ENCODE measurements at regions not wholly inside any gene's neighbourhood (a gene's known extent, or its start where the extent isn't known, plus 50 kb on each side); places are given as distances from the start of the nearest gene placed in this dataset.

DNA sequence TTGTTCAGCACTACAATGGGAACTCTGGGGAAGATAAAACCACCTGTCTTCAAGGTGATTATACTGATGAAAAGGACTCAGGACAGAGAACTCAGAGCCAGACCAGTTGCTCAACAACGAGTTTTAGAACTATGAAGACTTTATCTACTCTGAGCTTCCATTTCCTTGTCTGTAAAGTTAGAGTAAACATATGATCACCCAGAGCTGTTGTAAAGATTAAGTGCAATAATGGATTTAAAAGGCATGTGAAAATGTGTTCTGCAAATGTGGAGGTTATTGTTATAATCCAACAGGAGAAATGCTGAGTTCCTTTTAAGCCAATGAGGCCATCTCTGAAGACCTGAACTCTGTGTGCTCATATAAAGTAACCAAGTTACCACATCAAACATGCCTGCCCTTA, 139.7 kb upstream of the CMC1 start:
- TF ChIP-seq JUND (IDR thresholded peaks at IDR 0.05) (no peak), CTCF (IDR thresholded peaks at IDR 0.05; ENCODE audit: low read depth, low read length, missing input control) (no peak), TAF1 (conservative IDR thresholded peaks at IDR 0.05) (no peak), YY1 (IDR thresholded peaks at IDR 0.05) (no peak), HNF4A (conservative IDR thresholded peaks at IDR 0.05) (no peak), EGR1 (IDR thresholded peaks at IDR 0.05; ENCODE audit: low read depth in 2 of 2) (no peak), MAX (IDR thresholded peaks at IDR 0.05) (no peak), GABPA (IDR thresholded peaks at IDR 0.05 in 1 of 2, conservative IDR thresholded peaks at IDR 0.05 in 1 of 2) (no peak)
- TF ChIP-seq, protein P1, sequence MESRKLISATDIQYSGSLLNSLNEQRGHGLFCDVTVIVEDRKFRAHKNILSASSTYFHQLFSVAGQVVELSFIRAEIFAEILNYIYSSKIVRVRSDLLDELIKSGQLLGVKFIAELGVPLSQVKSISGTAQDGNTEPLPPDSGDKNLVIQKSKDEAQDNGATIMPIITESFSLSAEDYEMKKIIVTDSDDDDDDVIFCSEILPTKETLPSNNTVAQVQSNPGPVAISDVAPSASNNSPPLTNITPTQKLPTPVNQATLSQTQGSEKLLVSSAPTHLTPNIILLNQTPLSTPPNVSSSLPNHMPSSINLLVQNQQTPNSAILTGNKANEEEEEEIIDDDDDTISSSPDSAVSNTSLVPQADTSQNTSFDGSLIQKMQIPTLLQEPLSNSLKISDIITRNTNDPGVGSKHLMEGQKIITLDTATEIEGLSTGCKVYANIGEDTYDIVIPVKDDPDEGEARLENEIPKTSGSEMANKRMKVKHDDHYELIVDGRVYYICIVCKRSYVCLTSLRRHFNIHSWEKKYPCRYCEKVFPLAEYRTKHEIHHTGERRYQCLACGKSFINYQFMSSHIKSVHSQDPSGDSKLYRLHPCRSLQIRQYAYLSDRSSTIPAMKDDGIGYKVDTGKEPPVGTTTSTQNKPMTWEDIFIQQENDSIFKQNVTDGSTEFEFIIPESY (IDR thresholded peaks at IDR 0.05): no peak
- TF ChIP-seq, protein P2, sequence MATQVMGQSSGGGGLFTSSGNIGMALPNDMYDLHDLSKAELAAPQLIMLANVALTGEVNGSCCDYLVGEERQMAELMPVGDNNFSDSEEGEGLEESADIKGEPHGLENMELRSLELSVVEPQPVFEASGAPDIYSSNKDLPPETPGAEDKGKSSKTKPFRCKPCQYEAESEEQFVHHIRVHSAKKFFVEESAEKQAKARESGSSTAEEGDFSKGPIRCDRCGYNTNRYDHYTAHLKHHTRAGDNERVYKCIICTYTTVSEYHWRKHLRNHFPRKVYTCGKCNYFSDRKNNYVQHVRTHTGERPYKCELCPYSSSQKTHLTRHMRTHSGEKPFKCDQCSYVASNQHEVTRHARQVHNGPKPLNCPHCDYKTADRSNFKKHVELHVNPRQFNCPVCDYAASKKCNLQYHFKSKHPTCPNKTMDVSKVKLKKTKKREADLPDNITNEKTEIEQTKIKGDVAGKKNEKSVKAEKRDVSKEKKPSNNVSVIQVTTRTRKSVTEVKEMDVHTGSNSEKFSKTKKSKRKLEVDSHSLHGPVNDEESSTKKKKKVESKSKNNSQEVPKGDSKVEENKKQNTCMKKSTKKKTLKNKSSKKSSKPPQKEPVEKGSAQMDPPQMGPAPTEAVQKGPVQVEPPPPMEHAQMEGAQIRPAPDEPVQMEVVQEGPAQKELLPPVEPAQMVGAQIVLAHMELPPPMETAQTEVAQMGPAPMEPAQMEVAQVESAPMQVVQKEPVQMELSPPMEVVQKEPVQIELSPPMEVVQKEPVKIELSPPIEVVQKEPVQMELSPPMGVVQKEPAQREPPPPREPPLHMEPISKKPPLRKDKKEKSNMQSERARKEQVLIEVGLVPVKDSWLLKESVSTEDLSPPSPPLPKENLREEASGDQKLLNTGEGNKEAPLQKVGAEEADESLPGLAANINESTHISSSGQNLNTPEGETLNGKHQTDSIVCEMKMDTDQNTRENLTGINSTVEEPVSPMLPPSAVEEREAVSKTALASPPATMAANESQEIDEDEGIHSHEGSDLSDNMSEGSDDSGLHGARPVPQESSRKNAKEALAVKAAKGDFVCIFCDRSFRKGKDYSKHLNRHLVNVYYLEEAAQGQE (IDR thresholded peaks at IDR 0.05): no peak
